ENCODE measurements at regions not wholly inside any gene's neighbourhood (a gene's known extent, or its start where the extent isn't known, plus 50 kb on each side); places are given as distances from the start of the nearest gene placed in this dataset.

DNA sequence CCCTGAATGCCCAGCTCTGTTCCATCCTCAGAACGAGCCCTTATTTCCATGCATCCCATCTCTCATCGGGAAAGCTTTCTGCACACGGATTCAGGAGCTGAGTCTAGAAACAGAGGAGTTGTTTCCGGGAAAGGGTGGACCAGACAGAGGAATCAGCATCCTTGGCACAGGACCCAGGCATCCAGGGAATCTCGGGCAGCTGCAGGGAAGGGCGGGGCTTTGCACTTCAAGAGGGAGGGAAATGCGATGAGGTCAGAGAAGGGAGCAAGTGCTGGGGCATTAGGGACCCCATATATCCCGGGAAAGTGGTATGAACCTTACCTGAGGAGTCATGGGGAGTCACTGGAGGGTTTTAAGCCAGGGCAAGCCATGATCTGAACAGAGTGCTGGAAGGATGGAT lies 68.5 kb downstream of the NPTX2 start:
- no peaks in the 10 kb centered on the region for H3K79me2 ChIP-seq (ENCODE audit: insufficient read depth, low read length)
- H3K4me1 ChIP-seq (ENCODE audit: insufficient read depth, low read length), result no peaks in the 10 kb centered on the region
- H3K9ac ChIP-seq (ENCODE audit: low read depth, low read length), result no peak overlapping the region
- DNase-seq (no peak), ATAC-seq (ENCODE audit: insufficient read depth, low read depth) (no peak)
- no peaks in the 10 kb centered on the region for H3K36me3 ChIP-seq (ENCODE audit: insufficient read depth, low read length)
- no peaks in the 10 kb centered on the region for H3K27me3 ChIP-seq (ENCODE audit: insufficient read depth, low read length, poor library complexity)
- H3K4me2 ChIP-seq (ENCODE audit: insufficient read depth, low read length), result no peak overlapping the region
- no peak overlapping the region for H3K27ac ChIP-seq (ENCODE audit: low read length)
- no peak overlapping the region for H2AFZ ChIP-seq (ENCODE audit: low read depth, low read length)
- H3K9me3 ChIP-seq (ENCODE audit: insufficient read depth, low read length, severe bottlenecking), result peaks cover 8% of the 10 kb centered on the region
- no peaks in the 10 kb centered on the region for H4K20me1 ChIP-seq (ENCODE audit: insufficient read depth, low read length)
- TF ChIP-seq, protein P1, sequence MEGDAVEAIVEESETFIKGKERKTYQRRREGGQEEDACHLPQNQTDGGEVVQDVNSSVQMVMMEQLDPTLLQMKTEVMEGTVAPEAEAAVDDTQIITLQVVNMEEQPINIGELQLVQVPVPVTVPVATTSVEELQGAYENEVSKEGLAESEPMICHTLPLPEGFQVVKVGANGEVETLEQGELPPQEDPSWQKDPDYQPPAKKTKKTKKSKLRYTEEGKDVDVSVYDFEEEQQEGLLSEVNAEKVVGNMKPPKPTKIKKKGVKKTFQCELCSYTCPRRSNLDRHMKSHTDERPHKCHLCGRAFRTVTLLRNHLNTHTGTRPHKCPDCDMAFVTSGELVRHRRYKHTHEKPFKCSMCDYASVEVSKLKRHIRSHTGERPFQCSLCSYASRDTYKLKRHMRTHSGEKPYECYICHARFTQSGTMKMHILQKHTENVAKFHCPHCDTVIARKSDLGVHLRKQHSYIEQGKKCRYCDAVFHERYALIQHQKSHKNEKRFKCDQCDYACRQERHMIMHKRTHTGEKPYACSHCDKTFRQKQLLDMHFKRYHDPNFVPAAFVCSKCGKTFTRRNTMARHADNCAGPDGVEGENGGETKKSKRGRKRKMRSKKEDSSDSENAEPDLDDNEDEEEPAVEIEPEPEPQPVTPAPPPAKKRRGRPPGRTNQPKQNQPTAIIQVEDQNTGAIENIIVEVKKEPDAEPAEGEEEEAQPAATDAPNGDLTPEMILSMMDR (IDR thresholded peaks at IDR 0.05; ENCODE audit: borderline replicate concordance, extremely low read depth, low read length, poor library complexity, severe bottlenecking), result no peak
- TF ChIP-seq EZH2 (IDR thresholded peaks at IDR 0.05; ENCODE audit: borderline replicate concordance, low read depth, low read length, severe bottlenecking), result no peak
- H3K4me3 ChIP-seq (ENCODE audit: low read depth in 1 of 2, low read length in 2 of 2), result no peak overlapping the region

- no peaks in the 10 kb centered on the region for H3K27me3 ChIP-seq (ENCODE audit: insufficient read depth, low read length, poor library complexity)
- ATAC-seq (ENCODE audit: insufficient read depth, low read depth), result no peak
- H2AFZ ChIP-seq (ENCODE audit: low read depth, low read length), result no peak overlapping the region
- TF ChIP-seq EZH2 (IDR thresholded peaks at IDR 0.05; ENCODE audit: borderline replicate concordance, low read depth, low read length, severe bottlenecking), result no peak
- TF ChIP-seq, protein P1 (IDR thresholded peaks at IDR 0.05; ENCODE audit: borderline replicate concordance, extremely low read depth, low read length, poor library complexity, severe bottlenecking), result no peak
- no peak overlapping the region for H3K4me2 ChIP-seq (ENCODE audit: insufficient read depth, low read length)
- no peak for DNase-seq
- H3K9ac ChIP-seq (ENCODE audit: low read depth, low read length), result no peak overlapping the region
- H3K27ac ChIP-seq (ENCODE audit: low read length), result no peak overlapping the region
- H3K9me3 ChIP-seq (ENCODE audit: insufficient read depth, low read length, severe bottlenecking), result peaks cover 8% of the 10 kb centered on the region
- H3K4me3 ChIP-seq (ENCODE audit: low read depth in 1 of 2, low read length in 2 of 2), result no peak overlapping the region
- no peaks in the 10 kb centered on the region for H3K4me1 ChIP-seq (ENCODE audit: insufficient read depth, low read length)
- H3K36me3 ChIP-seq (ENCODE audit: insufficient read depth, low read length), result no peaks in the 10 kb centered on the region
- no peaks in the 10 kb centered on the region for H4K20me1 ChIP-seq (ENCODE audit: insufficient read depth, low read length)
- no peaks in the 10 kb centered on the region for H3K79me2 ChIP-seq (ENCODE audit: insufficient read depth, low read length)
These were observed 69.5 kb downstream of the NPTX2 start for GRCh38 chr7:98686466-98687080.

- H3K4me2 ChIP-seq (ENCODE audit: insufficient read depth, low read length), result no peak overlapping the region
- no peaks in the 10 kb centered on the region for H4K20me1 ChIP-seq (ENCODE audit: insufficient read depth, low read length)
- DNase-seq (no peak), ATAC-seq (ENCODE audit: insufficient read depth, low read depth) (no peak)
- H3K9me3 ChIP-seq (ENCODE audit: insufficient read depth, low read length, severe bottlenecking), result peaks cover 8% of the 10 kb centered on the region
- no peaks in the 10 kb centered on the region for H3K36me3 ChIP-seq (ENCODE audit: insufficient read depth, low read length)
- no peaks in the 10 kb centered on the region for H3K79me2 ChIP-seq (ENCODE audit: insufficient read depth, low read length)
- H3K4me3 ChIP-seq (ENCODE audit: low read depth in 1 of 2, low read length in 2 of 2), result no peak overlapping the region
- no peak overlapping the region for H2AFZ ChIP-seq (ENCODE audit: low read depth, low read length)
- no peaks in the 10 kb centered on the region for H3K4me1 ChIP-seq (ENCODE audit: insufficient read depth, low read length)
- no peak overlapping the region for H3K9ac ChIP-seq (ENCODE audit: low read depth, low read length)
- H3K27me3 ChIP-seq (ENCODE audit: insufficient read depth, low read length, poor library complexity), result no peaks in the 10 kb centered on the region
- H3K27ac ChIP-seq (ENCODE audit: low read length), result no peak overlapping the region
- TF ChIP-seq, protein P1 (IDR thresholded peaks at IDR 0.05; ENCODE audit: borderline replicate concordance, extremely low read depth, low read length, poor library complexity, severe bottlenecking), result no peak
- TF ChIP-seq EZH2 (IDR thresholded peaks at IDR 0.05; ENCODE audit: borderline replicate concordance, low read depth, low read length, severe bottlenecking), result no peak
These were observed 70.1 kb downstream of the NPTX2 start for GRCh38 chr7:98687111-98687751.
